ENCODE measurements at regions not wholly inside any gene's neighbourhood (a gene's known extent, or its start where the extent isn't known, plus 50 kb on each side); places are given as distances from the start of the nearest gene placed in this dataset.

DNA sequence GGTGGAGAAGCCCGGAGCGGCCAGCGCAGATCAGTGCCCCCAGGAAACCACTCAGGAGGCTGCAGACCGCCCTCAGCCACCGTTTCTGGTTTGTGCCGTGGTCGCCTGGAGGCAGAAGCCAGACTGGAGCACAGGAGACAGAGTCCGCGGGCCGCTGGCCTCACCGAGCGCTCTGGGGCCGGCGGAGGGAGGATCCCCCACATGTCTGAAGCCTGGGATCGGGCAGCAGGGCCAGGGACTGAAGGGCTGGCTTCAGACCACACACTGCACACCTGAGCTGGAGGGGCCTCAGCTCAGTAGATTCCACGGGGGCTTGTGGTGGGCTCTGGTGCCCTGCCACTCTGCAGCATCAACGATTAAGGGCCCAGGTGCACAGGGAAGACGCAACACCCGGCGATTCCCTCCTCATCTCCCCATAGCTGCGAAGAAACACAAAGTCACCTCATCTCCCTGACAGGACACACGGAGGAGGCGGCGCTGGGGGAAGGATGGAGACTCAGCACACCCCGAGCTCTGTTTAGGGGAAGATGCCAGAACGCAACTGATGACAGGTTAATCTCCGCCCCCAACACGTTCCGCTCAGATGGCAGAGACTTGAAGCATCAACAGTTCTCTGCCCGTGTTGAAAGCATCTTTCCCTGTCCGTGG is 408.1 kb downstream of the GALR1 start:
- no peaks in the 10 kb centered on the region for H3K36me3 ChIP-seq
- H3K4me3 ChIP-seq: no peak overlapping the region
- intact Hi-C loops (cut with DNase I; ENCODE audit: low total_unique reads): no loop called here
- TF ChIP-seq, protein P1, sequence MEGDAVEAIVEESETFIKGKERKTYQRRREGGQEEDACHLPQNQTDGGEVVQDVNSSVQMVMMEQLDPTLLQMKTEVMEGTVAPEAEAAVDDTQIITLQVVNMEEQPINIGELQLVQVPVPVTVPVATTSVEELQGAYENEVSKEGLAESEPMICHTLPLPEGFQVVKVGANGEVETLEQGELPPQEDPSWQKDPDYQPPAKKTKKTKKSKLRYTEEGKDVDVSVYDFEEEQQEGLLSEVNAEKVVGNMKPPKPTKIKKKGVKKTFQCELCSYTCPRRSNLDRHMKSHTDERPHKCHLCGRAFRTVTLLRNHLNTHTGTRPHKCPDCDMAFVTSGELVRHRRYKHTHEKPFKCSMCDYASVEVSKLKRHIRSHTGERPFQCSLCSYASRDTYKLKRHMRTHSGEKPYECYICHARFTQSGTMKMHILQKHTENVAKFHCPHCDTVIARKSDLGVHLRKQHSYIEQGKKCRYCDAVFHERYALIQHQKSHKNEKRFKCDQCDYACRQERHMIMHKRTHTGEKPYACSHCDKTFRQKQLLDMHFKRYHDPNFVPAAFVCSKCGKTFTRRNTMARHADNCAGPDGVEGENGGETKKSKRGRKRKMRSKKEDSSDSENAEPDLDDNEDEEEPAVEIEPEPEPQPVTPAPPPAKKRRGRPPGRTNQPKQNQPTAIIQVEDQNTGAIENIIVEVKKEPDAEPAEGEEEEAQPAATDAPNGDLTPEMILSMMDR (IDR thresholded peaks at IDR 0.05): no peak
- no peaks in the 10 kb centered on the region for H3K4me1 ChIP-seq
- H3K27me3 ChIP-seq: no peaks in the 10 kb centered on the region
- DNase-seq: no peak
- no peaks in the 10 kb centered on the region for H3K9me3 ChIP-seq
- H3K27ac ChIP-seq: no peak overlapping the region

DNA sequence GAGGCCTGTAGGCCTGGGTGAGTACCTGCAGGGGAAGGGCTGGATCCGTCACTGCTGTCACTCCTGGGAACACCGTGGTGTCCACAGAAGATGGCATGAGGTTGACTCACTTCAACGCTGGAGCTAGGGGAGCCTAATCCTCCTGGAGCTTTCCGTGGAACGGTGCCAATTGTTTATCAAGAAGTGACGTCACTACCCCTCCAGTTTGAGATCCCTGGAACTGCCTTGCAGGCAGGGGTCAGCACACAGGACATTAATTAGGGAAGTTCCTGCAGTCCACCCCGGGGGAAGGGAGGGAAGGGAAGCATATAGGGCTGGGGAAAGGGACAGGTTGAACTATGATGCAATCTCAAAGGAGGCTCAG is 408.6 kb downstream of the GALR1 start:
- H3K27ac ChIP-seq: no peak overlapping the region
- TF ChIP-seq, protein P1 (IDR thresholded peaks at IDR 0.05): no peak
- H3K9me3 ChIP-seq: no peaks in the 10 kb centered on the region
- no peak for DNase-seq
- H3K4me3 ChIP-seq: no peak overlapping the region
- no peaks in the 10 kb centered on the region for H3K27me3 ChIP-seq
- H3K4me1 ChIP-seq: no peaks in the 10 kb centered on the region
- H3K36me3 ChIP-seq: no peaks in the 10 kb centered on the region
- intact Hi-C loops (cut with DNase I; ENCODE audit: low total_unique reads): no loop called here

DNA sequence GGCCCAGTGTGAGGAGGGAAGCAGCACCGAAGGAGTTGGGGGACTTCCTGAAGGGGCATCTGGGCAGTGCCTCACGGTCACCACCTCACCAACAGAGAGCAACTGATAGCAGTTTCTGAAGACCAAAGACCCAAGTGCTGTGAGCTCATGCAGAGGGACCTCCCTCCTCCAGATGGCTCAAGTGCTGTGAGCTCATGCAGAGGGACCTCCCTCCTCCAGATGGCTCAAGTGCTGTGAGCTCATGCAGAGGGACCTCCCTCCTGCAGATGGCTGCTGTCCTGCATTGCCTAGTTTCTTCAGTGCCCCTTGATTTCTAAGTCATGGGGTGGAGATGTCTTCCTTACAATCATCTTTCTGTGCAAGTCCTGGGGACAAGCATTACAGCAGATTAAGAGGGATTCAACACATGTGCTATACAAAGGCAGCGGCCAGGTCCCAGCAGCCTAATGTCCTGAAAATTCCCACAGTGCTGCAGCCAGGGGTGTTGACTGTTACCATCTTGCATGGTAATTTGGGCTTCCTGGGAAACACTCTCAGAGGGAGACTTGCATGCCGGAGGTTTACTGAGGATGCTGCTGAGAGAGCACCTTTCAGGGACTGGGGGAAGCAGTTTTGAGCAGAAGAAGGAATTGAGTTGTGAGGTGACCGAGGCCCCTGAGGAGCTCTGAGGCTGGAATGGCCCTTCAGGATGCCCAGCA is 409.3 kb downstream of the GALR1 start:
- Histone ChIP-seq H3K4me1 (no peaks in the 10 kb centered on the region), H3K4me3 (no peak overlapping the region), H3K9me3 (no peaks in the 10 kb centered on the region), H3K27me3 (no peaks in the 10 kb centered on the region), H3K27ac (no peak overlapping the region), H3K36me3 (no peaks in the 10 kb centered on the region)
- TF ChIP-seq, protein P1 (IDR thresholded peaks at IDR 0.05): no peak
- no peak for DNase-seq
- intact Hi-C loops (cut with DNase I; ENCODE audit: low total_unique reads): no loop called here

DNA sequence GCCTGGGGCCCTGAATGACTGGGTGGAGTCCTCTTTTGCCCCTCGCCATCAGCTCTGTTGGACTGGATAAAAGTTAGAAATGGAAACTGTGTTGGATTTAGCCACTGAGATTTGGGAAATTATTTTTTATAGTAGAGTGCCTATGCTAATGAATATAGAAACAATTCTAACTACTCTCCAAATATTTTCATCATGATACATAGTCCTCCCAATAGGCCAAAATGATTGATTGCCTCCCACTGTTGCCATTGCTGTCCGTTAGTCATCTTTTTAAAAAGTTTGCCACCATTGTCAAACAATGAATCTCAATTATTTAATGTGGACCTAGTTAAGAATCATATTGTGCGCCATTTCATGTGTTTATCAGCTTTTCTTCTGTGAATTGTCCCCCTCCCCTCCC is 417.0 kb downstream of the GALR1 start:
- no peaks in the 10 kb centered on the region for H3K4me1 ChIP-seq
- no peak overlapping the region for H3K4me3 ChIP-seq
- H3K27me3 ChIP-seq: peaks cover 0 to 3% of the 10 kb centered on the region in 2 donors
- TF ChIP-seq, protein P1 (IDR thresholded peaks at IDR 0.05): no peak
- no peak overlapping the region for H3K27ac ChIP-seq
- intact Hi-C loops (cut with DNase I; ENCODE audit: low total_unique reads): no loop called here
- H3K36me3 ChIP-seq: no peaks in the 10 kb centered on the region
- DNase-seq: no peak
- H3K9me3 ChIP-seq: no peaks in the 10 kb centered on the region

DNA sequence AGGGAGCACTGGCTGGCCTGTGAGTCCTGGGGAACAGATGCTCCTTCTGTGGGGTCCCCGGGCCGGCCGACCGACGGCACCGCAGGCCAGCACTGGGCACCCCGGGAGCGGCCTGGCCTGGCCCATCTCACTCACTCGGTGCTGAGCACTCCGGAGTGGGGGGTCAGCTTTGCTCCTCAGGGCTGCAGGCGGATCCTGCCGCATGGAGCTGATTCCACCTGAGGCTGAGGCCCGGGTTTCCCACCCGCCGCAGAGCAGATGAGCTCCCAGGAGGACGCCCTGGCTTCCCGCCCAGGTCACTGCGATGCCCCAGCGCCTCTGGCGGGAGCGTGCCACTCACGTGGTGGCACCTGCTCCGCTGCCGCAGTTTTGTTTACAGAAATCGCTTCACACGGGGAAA is 418.6 kb downstream of the GALR1 start:
- TF ChIP-seq, protein P1 (IDR thresholded peaks at IDR 0.05): no peak

More for the DNA sequence above, 418.6 kb downstream of the GALR1 start:
- Histone ChIP-seq H3K9me3 (no peaks in the 10 kb centered on the region), H3K4me3 (no peak overlapping the region), H3K4me1 (no peaks in the 10 kb centered on the region), H3K36me3 (no peaks in the 10 kb centered on the region), H3K27ac (no peak overlapping the region), H3K27me3 (peaks cover 0 to 3% of the 10 kb centered on the region in 2 donors)
- no peak for DNase-seq
- intact Hi-C loops (cut with DNase I; ENCODE audit: low total_unique reads): no loop called here
